RWPE1 (cell line): ENCODE measurements at regions not wholly inside any gene's neighbourhood (a gene's known extent, or its start where the extent isn't known, plus 50 kb on each side); places are given as distances from the start of the nearest gene placed in this dataset.

ENCODE experiments used
- CTCF ChIA-PET: fragments of 350-600 bp; sonication (Branson Sonifier 250); formaldehyde crosslinking; extraction: SDS; loops from one replicate; lab custom pipeline; 2021; lab: Yijun Ruan, JAX
- POLR2A ChIA-PET: fragments of 400-600 bp; formaldehyde crosslinking; extraction: SDS; loops from one replicate; lab custom pipeline; 2020; ENCODE audit warnings: antibody characterized with exemption; ENCODE audit not compliant: low non-redundant PET; lab: Yijun Ruan, JAX
- DNase-seq: peaks from one replicate; pipeline ENCODE4 v3.0.0; 2012; ENCODE audit warnings: low spot score
- H3K27ac ChIP-seq: fragments of 450-650 bp; 2 replicates; pipeline ENCODE4 v1.5.1; 2017
- TF ChIP-seq, protein P1 (sequence below): fragments of 450-650 bp; conservative IDR thresholded peaks from 2 replicates; pipeline ENCODE4 v1.5.1; 2017; ENCODE audit warnings: low read depth, mild to moderate bottlenecking

DNA sequence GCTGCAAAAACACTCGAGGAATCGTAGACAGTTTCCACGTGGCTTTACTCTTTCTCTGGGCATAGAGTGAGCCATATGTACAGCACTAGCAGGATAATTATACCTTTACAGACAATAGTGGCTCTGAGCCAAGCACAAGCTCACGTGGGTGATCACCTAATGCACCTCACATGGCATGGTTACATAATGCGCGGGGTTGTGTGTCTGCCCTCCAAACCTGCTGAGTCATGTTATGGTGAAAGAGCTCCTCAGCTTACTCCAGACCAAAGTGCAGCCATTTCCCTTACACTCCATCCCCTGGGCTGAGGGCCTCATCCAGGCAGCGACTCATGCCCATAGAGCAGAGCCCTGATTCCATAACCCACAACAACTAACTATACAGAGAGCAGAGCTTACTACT, 1458.4 kb upstream of the CADM2 start:
- H3K27ac ChIP-seq, result 0 out of 2 replicates have a peak overlapping the region, but pooled peaks have one; percentile 16
- TF ChIP-seq, protein P1, sequence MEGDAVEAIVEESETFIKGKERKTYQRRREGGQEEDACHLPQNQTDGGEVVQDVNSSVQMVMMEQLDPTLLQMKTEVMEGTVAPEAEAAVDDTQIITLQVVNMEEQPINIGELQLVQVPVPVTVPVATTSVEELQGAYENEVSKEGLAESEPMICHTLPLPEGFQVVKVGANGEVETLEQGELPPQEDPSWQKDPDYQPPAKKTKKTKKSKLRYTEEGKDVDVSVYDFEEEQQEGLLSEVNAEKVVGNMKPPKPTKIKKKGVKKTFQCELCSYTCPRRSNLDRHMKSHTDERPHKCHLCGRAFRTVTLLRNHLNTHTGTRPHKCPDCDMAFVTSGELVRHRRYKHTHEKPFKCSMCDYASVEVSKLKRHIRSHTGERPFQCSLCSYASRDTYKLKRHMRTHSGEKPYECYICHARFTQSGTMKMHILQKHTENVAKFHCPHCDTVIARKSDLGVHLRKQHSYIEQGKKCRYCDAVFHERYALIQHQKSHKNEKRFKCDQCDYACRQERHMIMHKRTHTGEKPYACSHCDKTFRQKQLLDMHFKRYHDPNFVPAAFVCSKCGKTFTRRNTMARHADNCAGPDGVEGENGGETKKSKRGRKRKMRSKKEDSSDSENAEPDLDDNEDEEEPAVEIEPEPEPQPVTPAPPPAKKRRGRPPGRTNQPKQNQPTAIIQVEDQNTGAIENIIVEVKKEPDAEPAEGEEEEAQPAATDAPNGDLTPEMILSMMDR, result no peak
- POLR2A ChIA-PET, result no interaction called here
- DNase-seq, result peak; percentile 8
- CTCF ChIA-PET, result interaction anchor here (0.6 kb wide), 1 partner anchor 1670 kb away, joined by 3 read pairs; no protein-coding TSS in a partner anchor

DNA sequence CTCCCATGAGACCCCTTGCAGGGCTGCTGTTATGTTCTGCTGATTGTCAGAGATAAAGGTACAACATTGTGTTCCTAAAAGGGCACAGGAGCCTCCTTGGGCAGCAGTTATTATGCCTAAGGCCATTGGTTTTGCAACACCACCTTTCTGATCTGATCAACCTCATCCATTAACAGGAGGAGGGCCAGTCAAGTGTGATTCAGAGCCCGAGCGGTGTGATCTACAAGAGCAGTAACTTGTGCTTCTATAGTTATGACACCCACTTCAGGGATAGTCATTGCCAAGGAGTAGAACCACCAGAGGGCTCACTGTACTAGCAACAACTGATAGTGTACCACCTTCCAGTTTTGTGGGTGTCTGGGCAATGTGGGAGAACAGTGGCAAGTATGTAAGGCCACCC, 1457.9 kb upstream of the CADM2 start:
- TF ChIP-seq, protein P1, result no peak
- ChIA-PET POLR2A (no interaction called here), CTCF (no interaction called here)
- H3K27ac ChIP-seq, result no peak overlapping the region
- no peak for DNase-seq

DNA sequence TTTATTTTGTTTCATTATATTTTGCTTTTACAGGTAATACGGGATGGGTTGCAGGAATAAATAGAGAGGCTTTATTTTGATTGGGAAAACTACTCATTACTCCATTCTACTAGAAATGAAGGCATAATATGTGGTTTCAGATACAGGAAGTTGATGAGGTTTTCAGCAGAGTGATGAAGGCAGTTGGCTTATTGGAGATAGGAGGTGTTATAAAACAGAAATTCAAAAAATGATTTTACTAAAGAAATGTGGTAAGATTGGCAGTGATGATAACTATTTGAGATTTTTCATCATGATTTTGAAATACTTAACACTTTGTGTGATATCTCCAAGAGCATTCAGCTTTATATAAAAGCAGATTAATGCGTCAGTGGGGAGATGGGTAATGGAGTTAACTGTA, 1445.7 kb upstream of the CADM2 start:
- ChIA-PET CTCF (no interaction called here), POLR2A (no interaction called here)
- no peak for DNase-seq
- H3K27ac ChIP-seq, result no peak overlapping the region
- TF ChIP-seq, protein P1, result no peak

DNA sequence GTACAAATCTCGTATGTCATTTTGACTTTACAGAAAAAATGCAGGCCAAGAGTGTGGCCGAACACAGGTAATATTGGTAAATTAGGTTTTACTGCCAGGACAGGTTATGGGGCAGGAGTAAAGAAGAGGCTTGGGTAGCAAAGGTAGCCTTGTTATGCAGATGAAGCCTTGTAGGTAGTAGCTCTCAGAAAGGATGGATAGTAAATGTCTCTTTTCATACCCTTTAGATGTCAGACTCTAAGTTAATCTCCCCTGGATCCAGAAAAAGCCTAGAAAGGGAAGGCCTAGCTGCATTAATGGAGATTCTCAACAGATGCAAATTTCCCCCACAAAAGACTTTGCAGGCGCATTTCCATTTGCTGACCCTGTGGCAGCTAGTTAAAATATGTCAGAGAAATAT, 1445.1 kb upstream of the CADM2 start:
- TF ChIP-seq, protein P1, result no peak
- DNase-seq, result no peak
- no peak overlapping the region for H3K27ac ChIP-seq
- ChIA-PET CTCF (no interaction called here), POLR2A (no interaction called here)

DNA sequence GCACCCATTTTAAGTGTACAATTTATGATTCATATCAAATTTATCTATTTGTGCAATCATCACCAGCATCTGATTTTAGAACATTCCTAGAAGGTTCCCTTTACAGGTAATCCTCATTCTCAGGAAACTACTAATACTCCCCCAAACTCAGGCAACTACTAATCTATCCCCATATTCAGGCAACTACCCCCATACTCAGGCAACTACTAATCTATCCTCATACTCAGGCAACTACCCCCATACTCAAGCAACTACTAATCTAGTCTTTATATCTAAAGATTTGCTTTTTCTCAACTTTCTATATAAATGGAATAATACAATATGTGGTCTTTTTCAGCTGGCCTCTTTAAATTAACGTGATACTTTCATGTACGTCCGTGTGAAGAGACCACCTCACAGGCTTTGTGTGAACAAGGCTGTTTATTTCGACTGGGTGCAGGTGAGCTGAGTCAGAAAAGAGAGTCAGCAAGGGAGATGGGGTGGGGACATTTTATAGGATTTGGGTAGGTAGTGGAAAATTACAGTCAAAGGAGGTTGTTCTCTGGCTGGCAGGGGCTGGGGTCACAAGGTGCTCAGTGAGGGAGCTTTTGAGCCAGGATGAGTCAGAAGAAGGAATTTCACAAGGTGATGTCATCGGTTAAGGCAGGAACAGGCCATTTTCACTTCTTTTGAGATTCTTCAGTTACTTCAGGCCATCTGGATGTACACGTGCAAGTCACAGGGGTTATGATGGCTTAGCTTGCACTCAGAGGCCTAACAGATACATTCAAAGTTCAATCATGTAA, 1444.5 kb upstream of the CADM2 start:
- no peak overlapping the region for H3K27ac ChIP-seq
- TF ChIP-seq, protein P1, result no peak
- ChIA-PET POLR2A (no interaction called here), CTCF (interaction anchor here (0.6 kb wide), 1 partner anchor 430 kb away, joined by 3 read pairs; no protein-coding TSS in a partner anchor)
- no peak for DNase-seq

DNA sequence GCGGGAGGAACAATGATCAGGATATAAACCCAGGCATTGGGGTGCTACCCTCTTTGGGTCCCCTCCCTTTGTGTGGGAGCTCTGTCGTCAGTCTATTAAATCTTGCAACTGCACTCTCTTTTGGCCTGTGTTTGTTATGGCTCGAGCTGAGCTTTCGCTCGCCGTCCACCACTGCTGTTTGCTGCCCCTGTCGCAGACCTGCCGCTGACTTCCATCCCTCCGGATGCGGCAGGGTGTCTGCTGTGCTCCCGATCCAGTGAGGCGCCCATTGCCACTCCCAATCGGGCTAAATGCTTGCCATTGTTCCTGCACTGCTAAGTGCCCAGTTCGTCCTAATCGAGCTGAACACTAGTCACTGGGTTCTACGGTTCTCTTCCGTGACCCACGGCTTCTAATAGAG, 1443.7 kb upstream of the CADM2 start:
- H3K27ac ChIP-seq, result no peak overlapping the region
- ChIA-PET CTCF (interaction anchor here (0.6 kb wide), 1 partner anchor 429 kb away, joined by 3 read pairs; no protein-coding TSS in a partner anchor), POLR2A (no interaction called here)
- TF ChIP-seq, protein P1, result no peak
- no peak for DNase-seq
